DOHH2 (cell line): ENCODE measurements at regions not wholly inside any gene's neighbourhood (a gene's known extent, or its start where the extent isn't known, plus 50 kb on each side); places are given as distances from the start of the nearest gene placed in this dataset.
"Not testable (repeated sequence)": the region's sequence is repeated elsewhere in the genome, so short reads cannot be mapped to it uniquely, and the experiment has no call there.

Source experiments
- EZH2phosphoT487 ChIP-seq: fragments of 200-600 bp; sonication (generic); IDR thresholded peaks from 2 replicates; pipeline ENCODE4 v1.6.1; 2017; ENCODE audit warnings: borderline replicate concordance, mild to moderate bottlenecking, antibody characterized with exemption, low read length, moderate library complexity, mixed read lengths
- TF ChIP-seq, protein P1 (sequence below): fragments of 200-600 bp; sonication (generic); IDR thresholded peaks from one replicate; pipeline ENCODE4 v1.5.1; 2014; ENCODE audit warnings: antibody characterized with exemption, mild to moderate bottlenecking, low read depth, low read length; ENCODE audit not compliant: poor library complexity, severe bottlenecking

GRCh38 chr6:57950430-57950829, 633.0 kb downstream of the PRIM2 start:
- TF ChIP-seq, protein P1, sequence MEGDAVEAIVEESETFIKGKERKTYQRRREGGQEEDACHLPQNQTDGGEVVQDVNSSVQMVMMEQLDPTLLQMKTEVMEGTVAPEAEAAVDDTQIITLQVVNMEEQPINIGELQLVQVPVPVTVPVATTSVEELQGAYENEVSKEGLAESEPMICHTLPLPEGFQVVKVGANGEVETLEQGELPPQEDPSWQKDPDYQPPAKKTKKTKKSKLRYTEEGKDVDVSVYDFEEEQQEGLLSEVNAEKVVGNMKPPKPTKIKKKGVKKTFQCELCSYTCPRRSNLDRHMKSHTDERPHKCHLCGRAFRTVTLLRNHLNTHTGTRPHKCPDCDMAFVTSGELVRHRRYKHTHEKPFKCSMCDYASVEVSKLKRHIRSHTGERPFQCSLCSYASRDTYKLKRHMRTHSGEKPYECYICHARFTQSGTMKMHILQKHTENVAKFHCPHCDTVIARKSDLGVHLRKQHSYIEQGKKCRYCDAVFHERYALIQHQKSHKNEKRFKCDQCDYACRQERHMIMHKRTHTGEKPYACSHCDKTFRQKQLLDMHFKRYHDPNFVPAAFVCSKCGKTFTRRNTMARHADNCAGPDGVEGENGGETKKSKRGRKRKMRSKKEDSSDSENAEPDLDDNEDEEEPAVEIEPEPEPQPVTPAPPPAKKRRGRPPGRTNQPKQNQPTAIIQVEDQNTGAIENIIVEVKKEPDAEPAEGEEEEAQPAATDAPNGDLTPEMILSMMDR: not testable (repeated sequence)
- TF ChIP-seq EZH2phosphoT487: not testable (repeated sequence)
